Peyer's patch (tissue), 4 donors: ENCODE measurements at regions not wholly inside any gene's neighbourhood (a gene's known extent, or its start where the extent isn't known, plus 50 kb on each side); places are given as distances from the start of the nearest gene placed in this dataset.

Experiments
- CTCF ChIP-seq, 6 experiments: fragments of 450-650 bp in 4 of 6; fragments of 200-600 bp in 2 of 6; sonication (generic) in 1 of 6; IDR thresholded peaks; one replicate each; pipeline ENCODE4 v1.5.1; 2017 to 2019; ENCODE audit warnings: antibody characterized with exemption in 6 of 6, mild to moderate bottlenecking in 3 of 6, moderate library complexity in 1 of 6
- POLR2A ChIP-seq, 2 donors: fragments of 450-650 bp; IDR thresholded peaks; one replicate each; pipeline ENCODE4 v1.5.1; 2017; ENCODE audit warnings: antibody characterized with exemption in 2 of 2, mild to moderate bottlenecking in 2 of 2, moderate library complexity in 2 of 2

GRCh38 chr5:106910486-106910885 lies 760.3 kb downstream of the EFNA5 start:
- no peak for TF ChIP-seq POLR2A (IDR thresholded peaks at IDR 0.05)
- no peak for TF ChIP-seq CTCF (IDR thresholded peaks at IDR 0.05)
